ENCODE measurements at regions not wholly inside any gene's neighbourhood (a gene's known extent, or its start where the extent isn't known, plus 50 kb on each side); places are given as distances from the start of the nearest gene placed in this dataset.
"Not testable (repeated sequence)": the region's sequence is repeated elsewhere in the genome, so short reads cannot be mapped to it uniquely, and the experiment has no call there.

GRCh38 chr7:23938937-23939552, 229.0 kb downstream of the STK31 start:
- Histone ChIP-seq H3K27ac (ENCODE audit: low read depth in 2 of 2, low read length in 1 of 2) (no peak overlapping the region), H3K9me2 (no peaks in the 10 kb centered on the region; the same call in 1 of the 2 replicates), H3K4me3 (ENCODE audit: low read depth in 2 of 2, low read length in 1 of 2) (no peak overlapping the region), H3K79me2 (ENCODE audit: insufficient read depth) (no peaks in the 10 kb centered on the region), H3K9ac (no peak overlapping the region), H3F3A (replicated peaks; ENCODE audit: insufficient read depth) (no peaks in the 10 kb centered on the region), H3K9me3 (no peaks in the 10 kb centered on the region), H2AFZ (ENCODE audit: low read depth) (no peak overlapping the region), H4K20me1 (ENCODE audit: insufficient read depth) (no peaks in the 10 kb centered on the region), H3K4me2 (no peak overlapping the region), H3K36me3 (replicated peaks in 1 of 2; ENCODE audit: control insufficient read depth in 1 of 2, insufficient read depth in 2 of 2, low read length in 1 of 2) (no peaks in the 10 kb centered on the region), H3K27me3 (ENCODE audit: insufficient read depth) (no peaks in the 10 kb centered on the region), H3K4me1 (ENCODE audit: control insufficient read depth in 1 of 2, insufficient read depth in 2 of 2, low read depth in 1 of 2, low read length in 1 of 2) (no peaks in the 10 kb centered on the region; a peak in 1 of 4 replicates)
- CTCF ChIA-PET, result interaction anchor here (0.6 to 3.4 kb wide), 15 partner anchors 9 to 442 kb away, joined by 3 to 27 read pairs (median 3); partner anchors contain the start of gene NPY
- TF ChIP-seq JUND (IDR thresholded peaks at IDR 0.05) (no peak), PBX3 (IDR thresholded peaks at IDR 0.05) (no peak), RXRA (IDR thresholded peaks at IDR 0.05; ENCODE audit: borderline replicate concordance, low read depth) (no peak), MXI1 (IDR thresholded peaks at IDR 0.05; ENCODE audit: low read depth, low read length) (no peak), TCF12 (IDR thresholded peaks at IDR 0.05) (no peak), FOXM1 (IDR thresholded peaks at IDR 0.05; ENCODE audit: low read depth) (no peak), RFX5 (IDR thresholded peaks at IDR 0.05; ENCODE audit: low read length) (no peak), SMC3 (IDR thresholded peaks at IDR 0.05; ENCODE audit: low read depth, low read length) (peak; percentile 73), RAD21 (IDR thresholded peaks at IDR 0.05; ENCODE audit: low read length) (peak; percentile 78), NRF1 (IDR thresholded peaks at IDR 0.05; ENCODE audit: low read depth, low read length) (no peak), MEF2A (IDR thresholded peaks at IDR 0.05; ENCODE audit: borderline replicate concordance, low read depth) (no peak), CTCF (IDR thresholded peaks at IDR 0.05) (peak; percentile 50; the same call in 1 of the 2 replicates), POLR2AphosphoS5 (IDR thresholded peaks at IDR 0.05; ENCODE audit: low read depth, low read length) (no peak), RCOR1 (IDR thresholded peaks at IDR 0.05; ENCODE audit: low read length) (no peak), TEAD4 (IDR thresholded peaks at IDR 0.05; ENCODE audit: borderline replicate concordance, insufficient read depth) (no peak)
- POLR2A ChIA-PET, result no interaction called here
- DNase-seq, result peak; percentile 51
- 46% methylated on average over 4 of the region's 4 CpGs for WGBS (ENCODE audit: low lambda C conversion rate)

GRCh38 chr7:23939747-23940146, 229.7 kb downstream of the STK31 start:
- H3F3A ChIP-seq (replicated peaks; ENCODE audit: insufficient read depth); H3K79me2 ChIP-seq (ENCODE audit: insufficient read depth); H3K27ac ChIP-seq (ENCODE audit: low read depth in 2 of 2, low read length in 1 of 2); H3K4me3 ChIP-seq (ENCODE audit: low read depth in 2 of 2, low read length in 1 of 2); H3K9ac ChIP-seq; DNase-seq; H3K4me1 ChIP-seq (ENCODE audit: control insufficient read depth in 1 of 2, insufficient read depth in 2 of 2, low read depth in 1 of 2, low read length in 1 of 2); H3K9me2 ChIP-seq; H3K27me3 ChIP-seq (ENCODE audit: insufficient read depth); POLR2A ChIA-PET; H3K36me3 ChIP-seq (replicated peaks in 1 of 2; ENCODE audit: control insufficient read depth in 1 of 2, insufficient read depth in 2 of 2, low read length in 1 of 2); H3K4me2 ChIP-seq; H4K20me1 ChIP-seq (ENCODE audit: insufficient read depth); H2AFZ ChIP-seq (ENCODE audit: low read depth); H3K9me3 ChIP-seq: not testable (repeated sequence)
- WGBS (ENCODE audit: low lambda C conversion rate), result 53% methylated on average over 2 of the region's 2 CpGs
- CTCF ChIA-PET, result interaction anchor here (1.2 to 3.4 kb wide), 6 partner anchors 10 to 442 kb away, joined by 3 to 27 read pairs (median 6); no protein-coding TSS in a partner anchor

All from SK-N-SH (cell line).